Endothelial cell of umbilical vein (primary cell): ENCODE measurements at regions not wholly inside any gene's neighbourhood (a gene's known extent, or its start where the extent isn't known, plus 50 kb on each side); places are given as distances from the start of the nearest gene placed in this dataset.

ENCODE experiments used
- BruUV-seq: library from RNA; stranded (reverse); fragments of 400-500 nt; replicated peaks from 2 replicates; lab custom pipeline; 2021; lab: Mats Ljungman, UMichigan
- CTCF ChIA-PET: fragments of 300-600, 350-600 bp; sonication (Branson Sonifier 250); formaldehyde crosslinking; loops from one replicate; lab custom pipeline; 2021; ENCODE audit warnings: antibody characterized with exemption, inconsistent platforms; lab: Charles Lee
- POLR2A ChIA-PET: fragments of 300-600, 350-600 bp; sonication (Branson Sonifier 250); formaldehyde crosslinking; loops from one replicate; lab custom pipeline; 2021; ENCODE audit warnings: antibody characterized with exemption, inconsistent platforms; lab: Charles Lee
- DNase-seq: peaks from one replicate; pipeline ENCODE4 v3.0.0-alpha.2; 2011; ENCODE audit warnings: low read depth, low spot score
- FAIRE-seq: peaks from 2 replicates; lab custom pipeline; 2011; peaks lifted over from hg19 to GRCh38; lab: Jason Lieb, UNC
- H2AFZ ChIP-seq: 2 replicates; pipeline ENCODE4 v1.6.0; 2012; ENCODE audit warnings: low read depth, low read length, control low read depth, inconsistent platforms
- H3K27ac ChIP-seq: 2 replicates; pipeline ENCODE4 v1.5.1; 2011; ENCODE audit warnings: low read depth, mild to moderate bottlenecking, control low read depth, low read length, moderate library complexity; ENCODE audit not compliant: insufficient read depth
- H3K27me3 ChIP-seq, 2 experiments: 2 replicates each; pipeline versions ENCODE4 v1.6.0 to v1.6.1; 2011; ENCODE audit warnings: low read length in 2 of 2, mixed read lengths in 1 of 2; ENCODE audit not compliant: control insufficient read depth in 2 of 2, insufficient read depth in 2 of 2
- H3K36me3 ChIP-seq, 2 experiments: 2 replicates in 1 of 2; 3 replicates in 1 of 2; pipeline ENCODE4 v1.5.1; 2011; ENCODE audit warnings: low read length in 2 of 2, mild to moderate bottlenecking in 1 of 2, moderate library complexity in 1 of 2; ENCODE audit not compliant: control insufficient read depth in 2 of 2, insufficient read depth in 2 of 2; ENCODE audit errors: extremely low read depth in 1 of 2
- H3K4me1 ChIP-seq: 3 replicates; pipeline ENCODE4 v1.5.1; 2011; ENCODE audit warnings: mild to moderate bottlenecking, low read length; ENCODE audit not compliant: control insufficient read depth, insufficient read depth; ENCODE audit errors: extremely low read depth
- H3K4me2 ChIP-seq: 2 replicates; pipeline ENCODE4 v1.6.1; 2011; ENCODE audit warnings: low read length, control low read depth, mixed read lengths; ENCODE audit not compliant: insufficient read depth
- H3K4me3 ChIP-seq, 3 experiments: fragments of 200-600 bp in 1 of 3; sonication (generic), shearing (Covaris generic) in 1 of 3; replicated peaks in 1 of 3; 2 replicates each; pipeline ENCODE4 v1.5.1; 2011 to 2016; ENCODE audit warnings: control low read depth in 3 of 3, low read length in 3 of 3, mild to moderate bottlenecking in 2 of 3, inconsistent platforms in 1 of 3, low read depth in 1 of 3, moderate library complexity in 1 of 3; ENCODE audit not compliant: insufficient read depth in 1 of 3
- H3K79me2 ChIP-seq: 2 replicates; pipeline ENCODE4 v1.6.0; 2012; ENCODE audit warnings: low read length, inconsistent platforms; ENCODE audit not compliant: control insufficient read depth, insufficient read depth
- H3K9ac ChIP-seq: replicated peaks from 2 replicates; pipeline ENCODE3; 2011; ENCODE audit warnings: low read length, control low read depth; ENCODE audit not compliant: insufficient read depth; ENCODE audit errors: extremely low read depth
- H3K9me1 ChIP-seq: replicated peaks from 3 replicates; pipeline ENCODE4 v1.6.0; 2011; ENCODE audit warnings: mild to moderate bottlenecking, low read length; ENCODE audit not compliant: control insufficient read depth, insufficient read depth; ENCODE audit errors: extremely low read depth
- H3K9me3 ChIP-seq: replicated peaks from 2 replicates; pipeline ENCODE4 v1.5.1; 2012; ENCODE audit warnings: low read length, inconsistent platforms; ENCODE audit not compliant: control insufficient read depth, insufficient read depth
- H4K20me1 ChIP-seq: replicated peaks from 2 replicates; pipeline ENCODE3; 2011; ENCODE audit warnings: mild to moderate bottlenecking, low read length; ENCODE audit not compliant: control insufficient read depth, insufficient read depth; ENCODE audit errors: extremely low read depth
- EZH2 ChIP-seq: IDR thresholded peaks from 2 replicates; pipeline ENCODE4 v1.6.1; 2012; ENCODE audit warnings: borderline replicate concordance, low read depth, mild to moderate bottlenecking, moderate library complexity, low read length, inconsistent platforms; ENCODE audit not compliant: severe bottlenecking
- FOS ChIP-seq: IDR thresholded peaks from 2 replicates; pipeline ENCODE4 v1.6.1; 2011; ENCODE audit warnings: mild to moderate bottlenecking, low read length, moderate library complexity, borderline replicate concordance; ENCODE audit not compliant: insufficient read depth
- GATA2 ChIP-seq: IDR thresholded peaks from 2 replicates; pipeline ENCODE4 v1.7.0; 2011; ENCODE audit warnings: low read depth, mild to moderate bottlenecking, moderate library complexity, mixed read lengths, low read length; ENCODE audit not compliant: insufficient read length, insufficient read depth
- JUN ChIP-seq: IDR thresholded peaks from 2 replicates; pipeline ENCODE4 v1.6.1; 2011; ENCODE audit warnings: borderline replicate concordance, low read depth; ENCODE audit not compliant: insufficient read length, insufficient read depth
- MYC ChIP-seq: IDR thresholded peaks from one replicate; pipeline ENCODE4 v1.6.1; 2011; ENCODE audit warnings: mild to moderate bottlenecking, low read depth, low read length
- POLR2A ChIP-seq: IDR thresholded peaks from 2 replicates; pipeline ENCODE4 v1.6.1; 2012; ENCODE audit warnings: low read depth, mild to moderate bottlenecking, control low read depth, low read length
- POLR2AphosphoS5 ChIP-seq: IDR thresholded peaks from 2 replicates; pipeline ENCODE4 v1.6.1; 2012; ENCODE audit warnings: low read depth, mild to moderate bottlenecking, control low read depth, low read length, moderate library complexity; ENCODE audit not compliant: insufficient read depth
- dilution Hi-C: fragments of 300-500 bp; cut with MboI; formaldehyde crosslinking; loops from one replicate; pipeline ENCODE4 v1.15.0; 2019; ENCODE audit warnings: low sequenced_read_pairs; ENCODE audit not compliant: extremely low pct_ligation_motif_present
- intact Hi-C: fragments of 100-400 bp; cut with micrococcal nuclease; formaldehyde crosslinking; loops from one replicate; pipeline ENCODE4 v1.10.0; 2022
- TF ChIP-seq, protein P1 (sequence below), 2 donors: IDR thresholded peaks; 1 replicate in 1 of 2; 2 replicates in 1 of 2; pipeline ENCODE4 v1.5.1; 2011; ENCODE audit warnings: low read length in 2 of 2, mild to moderate bottlenecking in 2 of 2, moderate library complexity in 2 of 2, control low read depth in 1 of 2, inconsistent platforms in 1 of 2, low read depth in 1 of 2; ENCODE audit not compliant: insufficient read depth in 1 of 2; ENCODE audit errors: extremely low read depth in 1 of 2
- TF ChIP-seq, protein P2 (sequence below): IDR thresholded peaks from 2 replicates; pipeline ENCODE4 v1.6.1; 2011; ENCODE audit not compliant: insufficient read depth, insufficient read length

DNA sequence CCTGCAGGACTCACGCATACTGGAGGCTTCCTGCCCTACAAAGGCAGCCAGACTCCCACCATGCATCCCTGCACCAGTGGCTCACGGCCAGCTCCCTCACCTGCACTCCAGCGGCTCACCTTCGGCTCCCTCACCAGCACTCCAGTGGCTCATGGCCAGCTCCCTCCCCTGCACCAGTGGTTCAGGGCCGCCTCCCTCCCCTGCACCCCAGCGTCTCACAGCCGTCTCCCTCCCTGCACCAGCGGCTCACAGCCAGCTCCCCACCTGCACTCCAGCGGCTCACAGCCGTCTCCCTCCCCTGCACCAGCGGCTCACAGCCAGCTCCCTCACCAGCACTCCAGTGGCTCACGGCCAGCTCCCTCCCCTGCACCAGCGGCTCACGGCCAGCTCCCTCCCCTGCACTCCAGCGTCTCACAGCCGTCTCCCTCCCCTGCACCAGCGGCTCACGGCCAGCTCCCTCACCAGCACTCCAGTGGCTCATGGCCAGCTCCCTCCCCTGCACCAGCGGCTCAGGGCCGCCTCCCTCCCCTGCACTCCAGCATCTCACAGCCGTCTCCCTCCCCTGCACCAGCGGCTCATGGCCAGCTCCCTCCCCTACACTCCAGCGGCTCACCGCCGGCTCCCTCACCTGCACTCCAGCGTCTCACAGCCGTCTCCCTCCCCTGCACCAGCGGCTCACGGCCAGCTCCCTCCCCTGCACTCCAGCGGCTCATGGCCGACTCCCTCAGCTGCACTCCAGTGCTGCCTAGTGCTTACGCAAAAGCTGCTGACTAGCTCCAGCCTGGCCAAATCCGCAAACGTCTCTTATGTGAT is 324.5 kb downstream of the NPHP4 start:
- dilution Hi-C loops (no loop called here), intact Hi-C loops (no loop called here)
- Histone ChIP-seq H4K20me1 (no peaks in the 10 kb centered on the region), H3K79me2 (no peaks in the 10 kb centered on the region), H3K27me3 (no peaks in the 10 kb centered on the region), H3K4me1 (no peaks in the 10 kb centered on the region), H3K27ac (no peak overlapping the region), H3K9me1 (no peaks in the 10 kb centered on the region), H3K4me3 (no peak overlapping the region), H3K9ac (no peak overlapping the region), H3K36me3 (no peaks in the 10 kb centered on the region), H2AFZ (no peak overlapping the region), H3K4me2 (no peak overlapping the region), H3K9me3 (peaks cover 16% of the 10 kb centered on the region)
- no TSS peak for BruUV-seq
- CTCF ChIA-PET, result no interaction called here
- POLR2A ChIA-PET, result no interaction called here
- DNase-seq, result no peak
- FAIRE-seq, result no peak
- no peak for TF ChIP-seq GATA2
- TF ChIP-seq EZH2, result no peak
- TF ChIP-seq, protein P1, sequence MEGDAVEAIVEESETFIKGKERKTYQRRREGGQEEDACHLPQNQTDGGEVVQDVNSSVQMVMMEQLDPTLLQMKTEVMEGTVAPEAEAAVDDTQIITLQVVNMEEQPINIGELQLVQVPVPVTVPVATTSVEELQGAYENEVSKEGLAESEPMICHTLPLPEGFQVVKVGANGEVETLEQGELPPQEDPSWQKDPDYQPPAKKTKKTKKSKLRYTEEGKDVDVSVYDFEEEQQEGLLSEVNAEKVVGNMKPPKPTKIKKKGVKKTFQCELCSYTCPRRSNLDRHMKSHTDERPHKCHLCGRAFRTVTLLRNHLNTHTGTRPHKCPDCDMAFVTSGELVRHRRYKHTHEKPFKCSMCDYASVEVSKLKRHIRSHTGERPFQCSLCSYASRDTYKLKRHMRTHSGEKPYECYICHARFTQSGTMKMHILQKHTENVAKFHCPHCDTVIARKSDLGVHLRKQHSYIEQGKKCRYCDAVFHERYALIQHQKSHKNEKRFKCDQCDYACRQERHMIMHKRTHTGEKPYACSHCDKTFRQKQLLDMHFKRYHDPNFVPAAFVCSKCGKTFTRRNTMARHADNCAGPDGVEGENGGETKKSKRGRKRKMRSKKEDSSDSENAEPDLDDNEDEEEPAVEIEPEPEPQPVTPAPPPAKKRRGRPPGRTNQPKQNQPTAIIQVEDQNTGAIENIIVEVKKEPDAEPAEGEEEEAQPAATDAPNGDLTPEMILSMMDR (IDR thresholded peaks at IDR 0.05; ENCODE audit: extremely low read depth in 1 of 2, insufficient read depth in 1 of 2, low read depth in 1 of 2, low read length in 2 of 2), result no peak
- TF ChIP-seq JUN, result no peak
- TF ChIP-seq POLR2A, result no peak
- TF ChIP-seq FOS, result no peak
- no peak for TF ChIP-seq MYC
- TF ChIP-seq POLR2AphosphoS5, result no peak
- TF ChIP-seq, protein P2, sequence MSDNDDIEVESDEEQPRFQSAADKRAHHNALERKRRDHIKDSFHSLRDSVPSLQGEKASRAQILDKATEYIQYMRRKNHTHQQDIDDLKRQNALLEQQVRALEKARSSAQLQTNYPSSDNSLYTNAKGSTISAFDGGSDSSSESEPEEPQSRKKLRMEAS, result no peak
